ENCODE measurements at regions not wholly inside any gene's neighbourhood (a gene's known extent, or its start where the extent isn't known, plus 50 kb on each side); places are given as distances from the start of the nearest gene placed in this dataset.

GRCh38 chr2:126344493-126344892 is 311.5 kb upstream of the GYPC start:
- H3K27ac Mint-ChIP-seq = no peak overlapping the region
- no peaks in the 10 kb centered on the region for H3K36me3 Mint-ChIP-seq (ENCODE audit: low read depth)
- no peaks in the 10 kb centered on the region for H3K4me1 Mint-ChIP-seq
- no peak for DNase-seq
- peaks cover 7% of the 10 kb centered on the region for H3K27me3 Mint-ChIP-seq (ENCODE audit: low read depth, poor library complexity)
- H3K4me3 Mint-ChIP-seq = no peak overlapping the region
- H3K9me3 Mint-ChIP-seq = no peaks in the 10 kb centered on the region
- TF ChIP-seq CTCF (IDR thresholded peaks at IDR 0.05) = no peak

GRCh38 chr2:126345691-126346090 is 310.3 kb upstream of the GYPC start:
- H3K36me3 Mint-ChIP-seq (ENCODE audit: low read depth) = no peaks in the 10 kb centered on the region
- peaks cover 7% of the 10 kb centered on the region for H3K27me3 Mint-ChIP-seq (ENCODE audit: low read depth, poor library complexity)

GRCh38 chr2:126356631-126357030 is 299.3 kb upstream of the GYPC start:
- Mint-ChIP-seq H3K4me3 (no peak overlapping the region), H3K27me3 (ENCODE audit: low read depth, poor library complexity) (peaks cover 7% of the 10 kb centered on the region), H3K27ac (no peak overlapping the region), H3K4me1 (no peaks in the 10 kb centered on the region), H3K9me3 (peaks cover 9% of the 10 kb centered on the region), H3K36me3 (ENCODE audit: low read depth) (no peaks in the 10 kb centered on the region)
- no peak for TF ChIP-seq CTCF (IDR thresholded peaks at IDR 0.05)
- DNase-seq = no peak

More at GRCh38 chr2:126345691-126346090, 310.3 kb upstream of the GYPC start:
- peaks cover 7% of the 10 kb centered on the region for H3K9me3 Mint-ChIP-seq
- no peak for TF ChIP-seq CTCF (IDR thresholded peaks at IDR 0.05)
- DNase-seq = no peak
- no peak overlapping the region for H3K4me3 Mint-ChIP-seq
- H3K4me1 Mint-ChIP-seq = no peaks in the 10 kb centered on the region
- H3K27ac Mint-ChIP-seq = no peak overlapping the region

- no peak overlapping the region for H3K27ac Mint-ChIP-seq
- no peaks in the 10 kb centered on the region for H3K9me3 Mint-ChIP-seq
- peaks cover 7% of the 10 kb centered on the region for H3K27me3 Mint-ChIP-seq (ENCODE audit: low read depth, poor library complexity)
- no peak for TF ChIP-seq CTCF (IDR thresholded peaks at IDR 0.05)
- no peaks in the 10 kb centered on the region for H3K4me1 Mint-ChIP-seq
- H3K4me3 Mint-ChIP-seq = no peak overlapping the region
- DNase-seq = no peak
- no peaks in the 10 kb centered on the region for H3K36me3 Mint-ChIP-seq (ENCODE audit: low read depth)
Measured at GRCh38 chr2:126358122-126358521, 297.8 kb upstream of the GYPC start.

- H3K27me3 Mint-ChIP-seq (ENCODE audit: low read depth, poor library complexity) = peaks cover 7% of the 10 kb centered on the region
- H3K4me3 Mint-ChIP-seq = no peak overlapping the region
- H3K4me1 Mint-ChIP-seq = no peaks in the 10 kb centered on the region
- TF ChIP-seq CTCF (IDR thresholded peaks at IDR 0.05) = no peak
- H3K27ac Mint-ChIP-seq = no peak overlapping the region
- no peaks in the 10 kb centered on the region for H3K9me3 Mint-ChIP-seq
- no peak for DNase-seq
- H3K36me3 Mint-ChIP-seq (ENCODE audit: low read depth) = no peaks in the 10 kb centered on the region
Measured at GRCh38 chr2:126359494-126359893, 296.5 kb upstream of the GYPC start.

- peaks cover 4% of the 10 kb centered on the region for H3K27me3 Mint-ChIP-seq (ENCODE audit: low read depth, poor library complexity)
- no peaks in the 10 kb centered on the region for H3K4me1 Mint-ChIP-seq
- no peaks in the 10 kb centered on the region for H3K36me3 Mint-ChIP-seq (ENCODE audit: low read depth)
- H3K4me3 Mint-ChIP-seq = no peak overlapping the region
- H3K27ac Mint-ChIP-seq = no peak overlapping the region
- TF ChIP-seq CTCF (IDR thresholded peaks at IDR 0.05) = no peak
- no peaks in the 10 kb centered on the region for H3K9me3 Mint-ChIP-seq
- no peak for DNase-seq
Measured at GRCh38 chr2:126367361-126367760, 288.6 kb upstream of the GYPC start.

All from nephron progenitor cell (in vitro differentiated cells).